Activated T-helper 1 cell treated with Interleukin-2 at 50 U/mL for 16 hours (primary cell): ENCODE measurements at regions not wholly inside any gene's neighbourhood (a gene's known extent, or its start where the extent isn't known, plus 50 kb on each side); places are given as distances from the start of the nearest gene placed in this dataset.

Experiments used
- DNase-seq: peaks from one replicate; pipeline ENCODE4 v3.0.0-alpha.2; 2020; ENCODE audit warnings: low read depth

GRCh38 chr2:221308507-221309066 lies 263.5 kb downstream of the EPHA4 start:
- DNase-seq = no peak

- no peak for DNase-seq
Observed at GRCh38 chr2:221309892-221310583, 262.1 kb downstream of the EPHA4 start.

- DNase-seq = no peak
Observed at GRCh38 chr2:221310730-221311129, 261.4 kb downstream of the EPHA4 start.

- DNase-seq = no peak
Observed at GRCh38 chr2:221312634-221313033, 259.5 kb downstream of the EPHA4 start.

- no peak for DNase-seq
Observed at GRCh38 chr2:221314786-221315185, 257.3 kb downstream of the EPHA4 start.

- no peak for DNase-seq
Observed at GRCh38 chr2:221318376-221319130, 253.6 kb downstream of the EPHA4 start.

- no peak for DNase-seq
Observed at GRCh38 chr2:221322741-221323140, 249.4 kb downstream of the EPHA4 start.

- DNase-seq = no peak
Observed at GRCh38 chr2:221323513-221323912, 248.6 kb downstream of the EPHA4 start.

GRCh38 chr2:221330436-221330835 lies 241.7 kb downstream of the EPHA4 start:
- DNase-seq = no peak

GRCh38 chr2:221334481-221335218 lies 237.5 kb downstream of the EPHA4 start:
- no peak for DNase-seq

GRCh38 chr2:221335219-221335752 lies 236.8 kb downstream of the EPHA4 start:
- DNase-seq = no peak

GRCh38 chr2:221336967-221337366 lies 235.1 kb downstream of the EPHA4 start:
- no peak for DNase-seq

GRCh38 chr2:221337957-221338685 lies 234.0 kb downstream of the EPHA4 start:
- no peak for DNase-seq

GRCh38 chr2:221342388-221342787 lies 229.7 kb downstream of the EPHA4 start:
- DNase-seq = no peak

- no peak for DNase-seq
Observed at GRCh38 chr2:221343524-221343923, 228.6 kb downstream of the EPHA4 start.

- DNase-seq = no peak
Observed at GRCh38 chr2:221345516-221345915, 226.6 kb downstream of the EPHA4 start.

GRCh38 chr2:221346411-221346810 lies 225.7 kb downstream of the EPHA4 start:
- no peak for DNase-seq

GRCh38 chr2:221347471-221347870 lies 224.6 kb downstream of the EPHA4 start:
- no peak for DNase-seq

- DNase-seq = no peak
Observed at GRCh38 chr2:221350616-221351015, 221.5 kb downstream of the EPHA4 start.

- no peak for DNase-seq
Observed at GRCh38 chr2:221353201-221353600, 218.9 kb downstream of the EPHA4 start.

GRCh38 chr2:221360312-221360711 lies 211.8 kb downstream of the EPHA4 start:
- DNase-seq = no peak

GRCh38 chr2:221360742-221361141 lies 211.4 kb downstream of the EPHA4 start:
- no peak for DNase-seq
